ENCODE measurements at regions not wholly inside any gene's neighbourhood (a gene's known extent, or its start where the extent isn't known, plus 50 kb on each side); places are given as distances from the start of the nearest gene placed in this dataset.

DNA sequence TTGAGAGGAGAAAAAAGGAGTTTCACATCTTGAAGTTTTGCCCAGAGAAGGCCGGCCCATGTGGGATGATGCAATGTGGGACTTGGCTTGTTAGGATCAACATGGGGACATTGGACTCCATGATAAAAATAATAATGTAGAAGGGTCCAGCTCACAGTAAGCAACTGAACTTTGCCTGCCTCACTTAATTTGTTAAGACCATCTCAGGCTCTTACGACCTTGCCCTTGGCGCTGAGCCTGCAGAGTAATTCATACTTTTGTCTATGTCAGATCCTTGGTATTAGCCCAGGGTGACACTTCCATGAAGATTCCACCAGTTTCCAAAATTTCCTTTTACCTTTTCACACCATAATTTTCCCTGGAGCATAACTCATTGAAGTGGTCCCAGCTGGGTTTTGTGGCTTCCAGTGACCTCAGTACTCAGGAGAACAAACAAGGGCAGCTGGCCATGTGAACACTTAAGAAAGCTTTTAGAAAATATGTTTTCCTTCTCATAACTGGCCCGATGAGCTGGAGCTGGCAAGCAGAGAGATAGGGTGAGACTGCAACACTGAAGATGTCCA lies 315.4 kb upstream of the RASGRP1 start:
- TF ChIP-seq, protein P1, sequence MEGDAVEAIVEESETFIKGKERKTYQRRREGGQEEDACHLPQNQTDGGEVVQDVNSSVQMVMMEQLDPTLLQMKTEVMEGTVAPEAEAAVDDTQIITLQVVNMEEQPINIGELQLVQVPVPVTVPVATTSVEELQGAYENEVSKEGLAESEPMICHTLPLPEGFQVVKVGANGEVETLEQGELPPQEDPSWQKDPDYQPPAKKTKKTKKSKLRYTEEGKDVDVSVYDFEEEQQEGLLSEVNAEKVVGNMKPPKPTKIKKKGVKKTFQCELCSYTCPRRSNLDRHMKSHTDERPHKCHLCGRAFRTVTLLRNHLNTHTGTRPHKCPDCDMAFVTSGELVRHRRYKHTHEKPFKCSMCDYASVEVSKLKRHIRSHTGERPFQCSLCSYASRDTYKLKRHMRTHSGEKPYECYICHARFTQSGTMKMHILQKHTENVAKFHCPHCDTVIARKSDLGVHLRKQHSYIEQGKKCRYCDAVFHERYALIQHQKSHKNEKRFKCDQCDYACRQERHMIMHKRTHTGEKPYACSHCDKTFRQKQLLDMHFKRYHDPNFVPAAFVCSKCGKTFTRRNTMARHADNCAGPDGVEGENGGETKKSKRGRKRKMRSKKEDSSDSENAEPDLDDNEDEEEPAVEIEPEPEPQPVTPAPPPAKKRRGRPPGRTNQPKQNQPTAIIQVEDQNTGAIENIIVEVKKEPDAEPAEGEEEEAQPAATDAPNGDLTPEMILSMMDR (IDR thresholded peaks at IDR 0.05; ENCODE audit: control extremely low read depth, extremely low read depth, low read depth, missing control alignments), result no peak
- CTCF ChIA-PET, result no interaction called here
- DNase-seq (ENCODE audit: extremely low spot score), result no peak
- POLR2A ChIA-PET, result no interaction called here

DNA sequence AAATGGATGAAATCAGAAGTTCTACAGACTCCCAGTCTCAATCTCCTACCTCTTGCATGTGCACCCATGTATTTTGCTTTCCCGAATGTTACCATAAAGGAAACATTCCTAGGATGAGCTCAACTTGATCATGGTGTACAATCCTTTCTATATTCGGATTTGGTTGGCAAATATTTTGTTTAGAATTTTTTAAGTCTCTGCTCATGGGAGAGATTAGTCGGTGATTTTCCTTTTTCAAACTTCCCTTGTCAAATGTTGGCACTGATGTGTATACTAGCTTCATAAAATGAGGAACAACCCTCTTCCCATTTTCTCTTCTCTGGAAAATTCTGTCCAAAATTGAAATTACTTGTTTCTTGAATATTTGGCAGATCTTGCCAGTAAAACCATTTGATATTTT lies 317.6 kb upstream of the RASGRP1 start:
- ChIA-PET POLR2A (no interaction called here), CTCF (no interaction called here)
- TF ChIP-seq, protein P1 (IDR thresholded peaks at IDR 0.05; ENCODE audit: control extremely low read depth, extremely low read depth, low read depth, missing control alignments), result no peak
- DNase-seq (ENCODE audit: extremely low spot score), result no peak

GRCh38 chr15:38883987-38884386 lies 319.4 kb upstream of the RASGRP1 start:
- TF ChIP-seq, protein P1 (IDR thresholded peaks at IDR 0.05; ENCODE audit: control extremely low read depth, extremely low read depth, low read depth, missing control alignments), result no peak
- no peak for DNase-seq (ENCODE audit: extremely low spot score)
- ChIA-PET POLR2A (no interaction called here), CTCF (interaction anchor here (1.1 kb wide), 1 partner anchor 9 kb away, joined by 3 read pairs; no protein-coding TSS in a partner anchor)

DNA sequence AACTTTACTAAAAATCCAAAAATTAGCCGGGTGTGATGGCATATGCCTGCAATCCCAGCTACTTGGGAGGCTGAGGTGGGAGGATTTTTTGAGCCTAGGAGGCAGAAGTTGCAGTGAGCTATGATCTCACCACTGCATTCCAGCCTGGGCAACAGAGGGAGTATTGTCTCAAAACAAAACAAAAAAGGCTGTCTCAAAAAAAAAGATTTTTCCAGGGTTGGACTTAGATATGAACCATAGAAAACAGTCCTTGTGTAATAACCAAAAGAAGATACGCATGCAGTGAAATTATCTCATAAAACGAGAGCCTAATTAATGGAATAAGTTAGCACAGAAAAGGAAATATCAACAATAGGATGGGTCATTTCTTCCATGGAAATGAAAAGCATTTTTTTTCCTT lies 320.4 kb upstream of the RASGRP1 start:
- ChIA-PET CTCF (interaction anchor here (1.1 to 1.6 kb wide), 2 partner anchors 10 to 12 kb away, joined by 3 read pairs; no protein-coding TSS in a partner anchor), POLR2A (no interaction called here)
- no peak for DNase-seq (ENCODE audit: extremely low spot score)
- TF ChIP-seq, protein P1 (IDR thresholded peaks at IDR 0.05; ENCODE audit: control extremely low read depth, extremely low read depth, low read depth, missing control alignments), result no peak

- CTCF ChIA-PET, result interaction anchor here (1.6 kb wide), 1 partner anchor 13 kb away, joined by 3 read pairs; no protein-coding TSS in a partner anchor
- no peak for DNase-seq (ENCODE audit: extremely low spot score)
- POLR2A ChIA-PET, result no interaction called here
These were observed 320.9 kb upstream of the RASGRP1 start for GRCh38 chr15:38885471-38885952.

DNA sequence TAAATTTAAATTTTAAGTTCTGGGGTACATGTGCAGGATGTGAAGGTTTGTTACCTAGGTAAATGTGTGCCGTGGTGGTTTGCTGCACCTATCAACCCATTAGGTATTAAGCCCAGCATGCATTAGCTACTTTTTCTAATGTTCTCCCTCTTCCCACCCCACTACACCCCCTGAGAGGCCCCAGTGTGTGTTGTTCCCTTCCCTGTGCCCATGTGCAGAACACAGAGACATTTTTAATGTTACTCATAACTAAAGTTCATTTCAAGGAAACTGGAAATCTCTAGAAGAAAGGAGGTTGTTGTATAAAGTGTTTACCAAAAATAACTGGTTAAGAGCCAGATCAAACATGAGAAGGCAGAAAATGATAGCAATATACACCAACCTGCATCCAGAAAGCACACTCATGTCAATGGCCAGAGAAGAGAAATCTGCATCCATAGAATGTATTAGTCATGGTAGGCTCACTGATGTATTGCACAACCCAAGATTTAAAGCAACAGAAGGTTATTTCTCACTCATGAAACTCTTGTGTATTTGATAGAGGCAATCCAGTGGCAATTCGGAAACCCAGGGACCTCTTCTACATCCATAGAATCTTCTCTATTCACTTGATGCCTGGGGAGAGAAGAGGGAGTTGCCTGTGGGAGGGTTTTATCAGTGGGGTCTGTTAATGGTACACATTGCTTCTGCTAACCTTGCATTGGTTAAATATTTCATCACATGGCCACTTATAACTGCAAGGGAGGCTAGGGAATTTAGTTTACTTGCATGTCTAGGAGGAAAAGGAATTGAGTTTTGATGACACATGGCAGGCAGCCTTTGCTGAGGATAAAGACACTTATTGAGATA lies 321.9 kb upstream of the RASGRP1 start:
- TF ChIP-seq, protein P1 (IDR thresholded peaks at IDR 0.05; ENCODE audit: control extremely low read depth, extremely low read depth, low read depth, missing control alignments), result no peak
- no peak for DNase-seq (ENCODE audit: extremely low spot score)
- ChIA-PET CTCF (interaction anchor here (1.6 kb wide), 1 partner anchor 14 kb away, joined by 3 read pairs; no protein-coding TSS in a partner anchor), POLR2A (no interaction called here)

More at GRCh38 chr15:38885471-38885952, 320.9 kb upstream of the RASGRP1 start:
- TF ChIP-seq, protein P1 (IDR thresholded peaks at IDR 0.05; ENCODE audit: control extremely low read depth, extremely low read depth, low read depth, missing control alignments), result no peak

All from GM10248 (cell line).